GM12892 (cell line): ENCODE measurements at regions not wholly inside any gene's neighbourhood (a gene's known extent, or its start where the extent isn't known, plus 50 kb on each side); places are given as distances from the start of the nearest gene placed in this dataset.

Source experiments
- POLR2A ChIP-seq: IDR thresholded peaks from 2 replicates; pipeline ENCODE4 v1.6.1; 2011; ENCODE audit warnings: low read depth, low read length, control low read depth
- POLR2AphosphoS5 ChIP-seq: IDR thresholded peaks from 2 replicates; pipeline ENCODE4 v1.6.1; 2011; ENCODE audit warnings: low read depth, low read length, control low read depth
- TAF1 ChIP-seq: IDR thresholded peaks from 2 replicates; pipeline ENCODE4 v1.6.1; 2011; ENCODE audit warnings: low read depth, mild to moderate bottlenecking, control low read depth, low read length, borderline replicate concordance

GRCh38 chr14:40028991-40029390 is 596.8 kb upstream of the FBXO33 start:
- TF ChIP-seq POLR2AphosphoS5: no peak
- no peak for TF ChIP-seq POLR2A
- TF ChIP-seq TAF1: no peak
